H9 (cell line): ENCODE measurements at regions not wholly inside any gene's neighbourhood (a gene's known extent, or its start where the extent isn't known, plus 50 kb on each side); places are given as distances from the start of the nearest gene placed in this dataset.

Experiments
- DNase-seq: peaks from one replicate; pipeline ENCODE4 v3.0.0-alpha.2; 2017
- H2AFZ ChIP-seq: one replicate; pipeline ENCODE4 v1.6.1; 2013; ENCODE audit warnings: mild to moderate bottlenecking, low read length, control low read depth, moderate library complexity
- H2AK5ac ChIP-seq: 2 replicates; pipeline ENCODE4 v1.6.1; 2013; ENCODE audit warnings: low read length, control low read depth, mixed read lengths; ENCODE audit not compliant: insufficient read length
- H2BK120ac ChIP-seq: one replicate; pipeline ENCODE4 v1.6.1; 2013; ENCODE audit warnings: low read depth, mild to moderate bottlenecking, low read length, control low read depth, inconsistent platforms; ENCODE audit not compliant: poor library complexity, severe bottlenecking
- H2BK12ac ChIP-seq: 2 replicates; pipeline ENCODE4 v1.6.1; 2013; ENCODE audit warnings: low read length, control low read depth, mixed read lengths, low read depth; ENCODE audit not compliant: insufficient read length
- H2BK15ac ChIP-seq: 2 replicates; pipeline ENCODE4 v1.6.1; 2013; ENCODE audit warnings: low read depth, low read length, control low read depth
- H2BK20ac ChIP-seq: one replicate; pipeline ENCODE4 v1.6.1; 2013; ENCODE audit warnings: low read depth, mild to moderate bottlenecking, low read length, control low read depth, inconsistent platforms; ENCODE audit not compliant: poor library complexity, severe bottlenecking
- H2BK5ac ChIP-seq: 2 replicates; pipeline ENCODE4 v1.6.1; 2013; ENCODE audit warnings: low read length, control low read depth, mixed read lengths; ENCODE audit not compliant: insufficient read length
- H3K14ac ChIP-seq: 2 replicates; pipeline ENCODE4 v1.6.1; 2013; ENCODE audit warnings: low read length, control low read depth; ENCODE audit not compliant: insufficient read depth
- H3K18ac ChIP-seq: 2 replicates; pipeline ENCODE4 v1.6.1; 2013; ENCODE audit warnings: low read depth, mild to moderate bottlenecking, mixed read lengths, low read length, control low read depth; ENCODE audit not compliant: insufficient read length
- H3K23ac ChIP-seq: 2 replicates; pipeline ENCODE4 v1.6.1; 2013; ENCODE audit warnings: low read length, control low read depth, mixed read lengths, low read depth; ENCODE audit not compliant: insufficient read length
- H3K23me2 ChIP-seq: 2 replicates; pipeline ENCODE4 v1.6.1; 2013; ENCODE audit warnings: low read depth, mild to moderate bottlenecking, mixed read lengths, low read length, control low read depth; ENCODE audit not compliant: insufficient read length, poor library complexity, severe bottlenecking
- H3K27ac ChIP-seq: 2 replicates; pipeline ENCODE4 v1.5.1; 2013; ENCODE audit warnings: low read length, control low read depth, mixed read lengths, low read depth; ENCODE audit not compliant: insufficient read length
- H3K27me3 ChIP-seq: 2 replicates; pipeline ENCODE4 v1.6.1; 2013; ENCODE audit warnings: low read length, control low read depth, inconsistent platforms; ENCODE audit not compliant: insufficient read depth
- H3K4ac ChIP-seq: 2 replicates; pipeline ENCODE4 v1.6.1; 2013; ENCODE audit warnings: low read depth, mild to moderate bottlenecking, control low read depth, inconsistent platforms, low read length, moderate library complexity
- H3K4me1 ChIP-seq: 2 replicates; pipeline ENCODE4 v1.6.1; 2013; ENCODE audit warnings: low read length, control low read depth, inconsistent platforms; ENCODE audit not compliant: insufficient read depth
- H3K4me2 ChIP-seq: 2 replicates; pipeline ENCODE4 v1.6.1; 2013; ENCODE audit warnings: low read length, control low read depth, mixed read lengths; ENCODE audit not compliant: insufficient read length, insufficient read depth
- H3K56ac ChIP-seq: 2 replicates; pipeline ENCODE4 v1.6.1; 2013; ENCODE audit warnings: low read depth, mild to moderate bottlenecking, mixed read lengths, low read length, control low read depth; ENCODE audit not compliant: insufficient read length
- H3K79me1 ChIP-seq: 2 replicates; pipeline ENCODE4 v1.6.1; 2013; ENCODE audit warnings: low read depth, mild to moderate bottlenecking, moderate library complexity, low read length, control low read depth, inconsistent platforms; ENCODE audit not compliant: insufficient read depth, poor library complexity, severe bottlenecking
- H3K79me2 ChIP-seq: 2 replicates; pipeline ENCODE4 v1.6.1; 2013; ENCODE audit warnings: low read length, control low read depth, inconsistent platforms; ENCODE audit not compliant: insufficient read depth
- H3K9ac ChIP-seq: 2 replicates; pipeline ENCODE4 v1.6.1; 2013; ENCODE audit warnings: low read length, control low read depth, mixed read lengths; ENCODE audit not compliant: insufficient read length; ENCODE audit errors: extremely low read depth
- H3K9me3 ChIP-seq: one replicate; pipeline ENCODE4 v1.6.1; 2013; ENCODE audit warnings: low read depth, low read length, inconsistent platforms; ENCODE audit not compliant: control insufficient read depth
- H3T11ph ChIP-seq: one replicate; pipeline ENCODE4 v1.6.1; 2013; ENCODE audit warnings: mild to moderate bottlenecking, low read length, control low read depth, inconsistent platforms
- H4K20me1 ChIP-seq: one replicate; pipeline ENCODE4 v1.6.1; 2013; ENCODE audit not compliant: control insufficient read depth, insufficient read length, insufficient read depth
- H4K5ac ChIP-seq: 2 replicates; pipeline ENCODE4 v1.6.1; 2013; ENCODE audit warnings: low read depth, mild to moderate bottlenecking, mixed read lengths, low read length, control low read depth; ENCODE audit not compliant: insufficient read length
- H4K8ac ChIP-seq: replicated peaks from 2 replicates; pipeline ENCODE4 v1.6.1; 2013; ENCODE audit warnings: low read length, control low read depth, mixed read lengths, low read depth; ENCODE audit not compliant: insufficient read length
- H4K91ac ChIP-seq: 2 replicates; pipeline ENCODE4 v1.6.1; 2013; ENCODE audit warnings: low read depth, mild to moderate bottlenecking, moderate library complexity, mixed read lengths, low read length, control low read depth; ENCODE audit not compliant: insufficient read length
- H3K27ac Mint-ChIP-seq, 3 experiments: 2 replicates in 2 of 3; 3 replicates in 1 of 3; pipeline ENCODE4 v1.8.0; 2020 to 2021; ENCODE audit warnings: mixed read lengths in 3 of 3, mild to moderate bottlenecking in 1 of 3, moderate library complexity in 1 of 3
- H3K27me3 Mint-ChIP-seq: 2 replicates; pipeline ENCODE4 v1.8.0; 2021; ENCODE audit warnings: low read depth, mild to moderate bottlenecking, moderate library complexity, mixed read lengths
- H3K36me3 Mint-ChIP-seq, 3 experiments: 2 replicates in 2 of 3; 3 replicates in 1 of 3; pipeline ENCODE4 v1.8.0; 2020 to 2021; ENCODE audit warnings: low read depth in 3 of 3, mixed read lengths in 3 of 3; ENCODE audit not compliant: insufficient read depth in 1 of 3
- H3K4me1 Mint-ChIP-seq, 2 experiments: 2 replicates each; pipeline ENCODE4 v1.8.0; 2020; ENCODE audit warnings: mixed read lengths in 2 of 2
- H3K4me3 Mint-ChIP-seq, 2 experiments: 2 replicates in 1 of 2; 3 replicates in 1 of 2; pipeline ENCODE4 v1.8.0; 2020 to 2021; ENCODE audit warnings: mild to moderate bottlenecking in 2 of 2, mixed read lengths in 2 of 2, moderate library complexity in 1 of 2
- H3K9me3 Mint-ChIP-seq, 2 experiments: 2 replicates in 1 of 2; 3 replicates in 1 of 2; pipeline ENCODE4 v1.8.0; 2020; ENCODE audit warnings: mild to moderate bottlenecking in 2 of 2, mixed read lengths in 2 of 2, moderate library complexity in 1 of 2
- CTCF ChIP-seq: fragments of 200-600 bp; sonication (generic); conservative IDR thresholded peaks from 3 replicates; pipeline ENCODE4 v1.8.0; 2021; ENCODE audit warnings: antibody characterized with exemption, mild to moderate bottlenecking
- WGBS: extraction: QIAGEN DNeasy Blood & Tissue Kit; methylation state at CpG from one replicate; pipeline ENCODE4 v1.1.7; 2013; ENCODE audit warnings: missing lambda C conversion rate, low lambda C conversion rate, mixed read lengths; ENCODE audit not compliant: insufficient read length; ENCODE audit errors: extremely low coverage; 5-methylcytosine and 5-hydroxymethylcytosine counted together

- no peak for TF ChIP-seq CTCF
- H2BK5ac ChIP-seq, result no peak overlapping the region
- H3K23me2 ChIP-seq, result no peaks in the 10 kb centered on the region
- H3K79me2 ChIP-seq, result no peaks in the 10 kb centered on the region
- no peak overlapping the region for H3K23ac ChIP-seq
- no peak for DNase-seq
- H3K9me3 ChIP-seq, result no peaks in the 10 kb centered on the region
- H3K79me1 ChIP-seq, result no peaks in the 10 kb centered on the region
- H4K5ac ChIP-seq, result no peak overlapping the region
- H2AFZ ChIP-seq, result no peak overlapping the region
- no CpG with 5 or more reads among the region's 1 CpG for WGBS
- no peak overlapping the region for H3K18ac ChIP-seq
- H2AK5ac ChIP-seq, result no peak overlapping the region
- H3K9ac ChIP-seq, result no peak overlapping the region
- no peak overlapping the region for H3K56ac ChIP-seq
- no peak overlapping the region for H2BK120ac ChIP-seq
- H3T11ph ChIP-seq, result no peak overlapping the region
- Mint-ChIP-seq H3K4me3 (no peak overlapping the region), H3K4me1 (no peaks in the 10 kb centered on the region; a peak in 1 of 4 replicates), H3K36me3 (no peaks in the 10 kb centered on the region), H3K27ac (peak overlapping the region in 1 of 3 experiments; percentile 50; a peak in 1 of 7 replicates), H3K9me3 (no peaks in the 10 kb centered on the region), H3K27me3 (no peaks in the 10 kb centered on the region)
- H3K4ac ChIP-seq, result no peak overlapping the region
- no peaks in the 10 kb centered on the region for H3K27me3 ChIP-seq
- no peaks in the 10 kb centered on the region for H3K4me1 ChIP-seq
- H4K8ac ChIP-seq, result no peak overlapping the region
- H3K4me2 ChIP-seq, result no peak overlapping the region
- H2BK15ac ChIP-seq, result no peak overlapping the region
- no peak overlapping the region for H3K27ac ChIP-seq
- no peaks in the 10 kb centered on the region for H4K20me1 ChIP-seq
- no peak overlapping the region for H4K91ac ChIP-seq
- no peak overlapping the region for H2BK12ac ChIP-seq
- H3K14ac ChIP-seq, result no peak overlapping the region
- no peak overlapping the region for H2BK20ac ChIP-seq
Measured at GRCh38 chr6:96299525-96299924, 222.1 kb upstream of the UFL1 start.
